Suprapubic skin (tissue), 4 donors: ENCODE measurements at regions not wholly inside any gene's neighbourhood (a gene's known extent, or its start where the extent isn't known, plus 50 kb on each side); places are given as distances from the start of the nearest gene placed in this dataset.

Experiments
- DNase-seq, 2 donors: peaks; one replicate each; pipeline ENCODE4 v3.0.0-alpha.2; 2019; ENCODE audit warnings: low spot score in 2 of 2
- H3K27ac ChIP-seq: fragments of 200-600 bp; sonication (generic); one replicate; pipeline ENCODE4 v1.5.1; 2019
- H3K27me3 ChIP-seq: fragments of 200-600 bp; sonication (generic); one replicate; pipeline ENCODE4 v1.5.1; 2019
- H3K36me3 ChIP-seq: fragments of 200-600 bp; sonication (generic); one replicate; pipeline ENCODE4 v1.5.1; 2019
- H3K4me1 ChIP-seq: fragments of 200-600 bp; sonication (generic); one replicate; pipeline ENCODE4 v1.5.1; 2019
- H3K4me3 ChIP-seq: fragments of 200-600 bp; sonication (generic); one replicate; pipeline ENCODE4 v1.5.1; 2019; ENCODE audit warnings: mild to moderate bottlenecking
- H3K9me3 ChIP-seq: fragments of 200-600 bp; sonication (generic); one replicate; pipeline ENCODE4 v1.5.1; 2019
- CTCF ChIP-seq, 2 donors: fragments of 200-600 bp in 1 of 2; fragments of 450-650 bp in 1 of 2; sonication (generic) in 1 of 2; IDR thresholded peaks; one replicate each; pipeline ENCODE4 v1.5.1; 2016 to 2019; ENCODE audit warnings: antibody characterized with exemption in 2 of 2, mild to moderate bottlenecking in 1 of 2, moderate library complexity in 1 of 2
- EP300 ChIP-seq: sonication (generic); formaldehyde crosslinking; IDR thresholded peaks from one replicate; pipeline ENCODE4 v1.6.1; 2017; ENCODE audit warnings: antibody characterized with exemption
- POLR2A ChIP-seq, 2 donors: fragments of 450-650 bp; IDR thresholded peaks; one replicate each; pipeline ENCODE4 v1.6.1; 2017; ENCODE audit warnings: antibody characterized with exemption in 2 of 2, mild to moderate bottlenecking in 2 of 2, moderate library complexity in 2 of 2
- POLR2AphosphoS5 ChIP-seq, 3 donors: sonication (generic); formaldehyde crosslinking; IDR thresholded peaks; one replicate each; pipeline ENCODE4 v1.6.1; 2017; ENCODE audit warnings: antibody characterized with exemption in 3 of 3
- WGBS: methylation state at CpG from one replicate; pipeline ENCODE4 v1.1.5; 2018; 5-methylcytosine and 5-hydroxymethylcytosine counted together

DNA sequence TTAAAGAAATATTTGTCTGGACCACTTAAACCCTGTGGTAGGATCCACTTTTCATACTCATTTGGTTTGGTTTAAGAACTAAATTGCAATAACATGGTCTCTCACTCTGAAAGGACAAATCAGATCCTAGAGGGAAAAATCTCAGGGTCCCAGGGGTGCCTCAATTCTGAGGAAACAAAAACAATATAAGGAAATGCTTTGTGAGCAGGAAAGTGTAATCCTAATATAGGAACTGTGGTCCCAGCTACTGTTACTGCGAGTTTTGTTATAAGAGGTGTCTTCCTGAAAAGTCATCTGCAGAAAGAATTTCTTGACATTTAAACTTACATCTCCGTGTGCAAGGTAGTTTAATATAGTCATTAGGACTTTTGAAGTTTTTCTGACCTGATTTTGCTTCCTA, 420.1 kb upstream of the LCORL start:
- Histone ChIP-seq H3K9me3 (peaks cover 7% of the 10 kb centered on the region), H3K27me3 (no peaks in the 10 kb centered on the region), H3K4me1 (no peaks in the 10 kb centered on the region), H3K36me3 (no peaks in the 10 kb centered on the region), H3K4me3 (no peak overlapping the region), H3K27ac (no peak overlapping the region)
- TF ChIP-seq EP300 (no peak), CTCF (IDR thresholded peaks at IDR 0.05) (no peak), POLR2AphosphoS5 (IDR thresholded peaks at IDR 0.05) (no peak), POLR2A (IDR thresholded peaks at IDR 0.05) (no peak)
- DNase-seq, result no peak
- WGBS, result 65% methylated on average over 2 of the region's 2 CpGs

GRCh38 chr4:18441203-18441590, 419.6 kb upstream of the LCORL start:
- no peaks in the 10 kb centered on the region for H3K36me3 ChIP-seq
- WGBS, result 79% methylated on average over 3 of the region's 3 CpGs
- H3K27me3 ChIP-seq, result no peaks in the 10 kb centered on the region

GRCh38 chr4:18440527-18441202, 419.1 kb upstream of the LCORL start:
- WGBS, result 29% methylated on average over 7 of the region's 7 CpGs
- Histone ChIP-seq H3K27me3 (no peaks in the 10 kb centered on the region), H3K9me3 (peaks cover 7% of the 10 kb centered on the region), H3K4me3 (no peak overlapping the region), H3K27ac (no peak overlapping the region), H3K4me1 (no peaks in the 10 kb centered on the region), H3K36me3 (no peaks in the 10 kb centered on the region)
- DNase-seq, result no peak
- TF ChIP-seq POLR2AphosphoS5 (IDR thresholded peaks at IDR 0.05) (no peak), POLR2A (IDR thresholded peaks at IDR 0.05) (no peak), EP300 (no peak), CTCF (IDR thresholded peaks at IDR 0.05) (no peak)

More at GRCh38 chr4:18441203-18441590, 419.6 kb upstream of the LCORL start:
- H3K4me1 ChIP-seq, result no peaks in the 10 kb centered on the region
- H3K4me3 ChIP-seq, result no peak overlapping the region
- H3K9me3 ChIP-seq, result peaks cover 7% of the 10 kb centered on the region
- DNase-seq, result no peak
- TF ChIP-seq POLR2A (IDR thresholded peaks at IDR 0.05) (no peak), EP300 (no peak), POLR2AphosphoS5 (IDR thresholded peaks at IDR 0.05) (no peak), CTCF (IDR thresholded peaks at IDR 0.05) (no peak)
- H3K27ac ChIP-seq, result no peak overlapping the region

DNA sequence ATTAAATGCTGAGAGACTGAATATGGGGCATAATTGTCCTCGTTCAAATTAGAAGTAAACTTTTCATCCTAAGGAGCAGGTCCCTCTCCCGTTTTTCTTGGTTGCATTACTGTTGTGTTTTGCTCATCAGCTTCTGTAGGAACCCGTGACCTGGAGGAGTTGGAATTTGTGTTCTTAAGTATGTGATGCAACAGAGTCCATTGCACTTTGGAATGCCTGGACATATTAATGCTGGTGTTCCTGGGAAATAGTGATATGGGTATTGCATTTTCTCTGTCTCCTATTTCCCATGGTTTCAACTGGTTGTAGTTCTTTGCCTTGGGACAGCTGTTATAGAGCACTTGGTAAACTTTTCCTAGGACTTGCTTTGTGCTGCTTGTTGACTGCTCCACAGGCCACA, 417.8 kb upstream of the LCORL start:
- no peak for DNase-seq
- H3K36me3 ChIP-seq, result no peaks in the 10 kb centered on the region
- 89% methylated on average over 3 of the region's 3 CpGs for WGBS
- no peaks in the 10 kb centered on the region for H3K4me1 ChIP-seq
- H3K27ac ChIP-seq, result no peak overlapping the region
- no peaks in the 10 kb centered on the region for H3K27me3 ChIP-seq
- H3K9me3 ChIP-seq, result peaks cover 7% of the 10 kb centered on the region
- H3K4me3 ChIP-seq, result no peak overlapping the region
- TF ChIP-seq POLR2A (IDR thresholded peaks at IDR 0.05) (no peak), POLR2AphosphoS5 (IDR thresholded peaks at IDR 0.05) (no peak), CTCF (IDR thresholded peaks at IDR 0.05) (no peak), EP300 (no peak)

DNA sequence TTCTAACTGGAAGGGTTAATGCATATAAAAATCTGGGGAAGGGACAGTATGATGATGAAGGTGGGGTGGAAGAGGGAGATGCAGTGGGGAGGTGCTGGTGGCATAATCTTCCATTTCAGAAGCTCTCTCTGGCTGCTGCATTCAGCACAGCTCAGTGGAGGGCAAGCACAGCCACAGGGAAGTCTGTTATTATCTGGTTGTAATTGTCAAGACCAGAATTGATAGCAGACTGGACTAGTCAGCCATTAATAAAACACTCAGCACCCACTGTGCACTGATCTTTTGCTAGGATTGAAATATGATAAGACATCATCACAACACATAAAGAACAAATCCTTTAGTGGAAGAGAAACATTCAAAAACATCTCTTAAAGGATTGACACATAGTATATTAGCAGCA, 414.2 kb upstream of the LCORL start:
- H3K4me3 ChIP-seq, result no peak overlapping the region
- no peaks in the 10 kb centered on the region for H3K36me3 ChIP-seq
- DNase-seq, result no peak
- no peaks in the 10 kb centered on the region for H3K27me3 ChIP-seq
- TF ChIP-seq CTCF (IDR thresholded peaks at IDR 0.05) (no peak), POLR2A (IDR thresholded peaks at IDR 0.05) (no peak), POLR2AphosphoS5 (IDR thresholded peaks at IDR 0.05) (no peak), EP300 (no peak)
- H3K27ac ChIP-seq, result no peak overlapping the region
- no peaks in the 10 kb centered on the region for H3K4me1 ChIP-seq
- H3K9me3 ChIP-seq, result peaks cover 7% of the 10 kb centered on the region
